HUDEP-2 (cell line): ENCODE measurements at regions not wholly inside any gene's neighbourhood (a gene's known extent, or its start where the extent isn't known, plus 50 kb on each side); places are given as distances from the start of the nearest gene placed in this dataset.
"Not testable (repeated sequence)": the region's sequence is repeated elsewhere in the genome, so short reads cannot be mapped to it uniquely, and the experiment has no call there.

Experiments
- DNase-seq, 76 experiments: peaks; one replicate each; lab custom pipeline; 2025; ENCODE audit not compliant: unreplicated experiment in 76 of 76; lab: John Stamatoyannopoulos, UW

DNA sequence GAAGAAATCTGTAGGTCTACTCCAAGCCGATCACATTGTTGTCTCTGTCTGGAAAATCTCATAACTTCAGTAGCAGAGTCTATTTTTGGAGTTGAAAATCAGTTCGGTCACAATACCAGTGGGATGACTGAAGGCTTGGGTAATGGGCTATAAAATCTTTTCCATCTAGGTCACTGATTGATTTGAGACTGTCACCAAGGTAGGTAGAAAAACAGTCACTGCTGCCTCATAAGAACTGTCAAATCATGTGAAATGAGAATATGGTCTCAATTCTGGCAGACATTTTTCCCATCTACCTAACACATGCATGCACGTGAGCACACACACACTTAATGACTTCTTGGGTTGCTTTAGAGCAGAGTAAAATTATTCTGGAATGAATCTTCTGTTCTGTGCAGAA lies 1162.8 kb upstream of the CITED2 start:
- DNase-seq = no peak

DNA sequence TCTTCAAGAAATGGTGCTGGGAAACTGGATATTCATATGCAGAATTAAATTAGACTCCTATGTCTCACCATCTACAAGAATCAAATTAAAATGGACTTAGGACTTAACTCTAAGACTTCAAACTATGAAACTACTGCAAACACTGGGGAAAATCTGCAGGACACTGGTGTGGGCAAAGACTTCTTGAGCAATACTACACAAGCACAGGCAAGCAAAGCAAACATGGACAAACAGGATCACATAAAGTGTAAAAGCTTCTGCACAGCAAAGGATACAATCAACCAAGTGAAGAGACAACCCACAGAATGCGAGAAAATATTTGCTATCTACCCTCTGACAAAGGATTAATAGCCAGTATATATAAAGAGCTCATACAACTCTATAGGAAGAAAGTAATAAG lies 1161.1 kb upstream of the CITED2 start:
- DNase-seq = no peak

DNA sequence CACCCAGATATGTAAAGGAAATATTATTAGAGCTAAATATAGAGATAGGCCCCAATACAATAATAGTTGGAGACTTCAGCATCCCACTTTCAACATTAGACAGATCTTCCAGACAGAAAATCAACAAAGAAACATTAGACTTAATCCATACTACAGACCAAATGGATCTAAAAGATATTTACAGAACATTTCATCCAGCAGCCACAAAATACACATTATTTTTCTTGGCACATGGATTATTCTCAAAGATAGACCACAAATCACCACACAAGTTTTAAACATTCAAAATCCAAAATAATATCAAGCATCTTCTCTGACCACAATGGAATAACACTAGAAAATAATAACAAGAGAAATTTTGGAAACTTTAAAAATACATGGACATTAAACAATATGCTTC lies 1159.1 kb upstream of the CITED2 start:
- no peak for DNase-seq

DNA sequence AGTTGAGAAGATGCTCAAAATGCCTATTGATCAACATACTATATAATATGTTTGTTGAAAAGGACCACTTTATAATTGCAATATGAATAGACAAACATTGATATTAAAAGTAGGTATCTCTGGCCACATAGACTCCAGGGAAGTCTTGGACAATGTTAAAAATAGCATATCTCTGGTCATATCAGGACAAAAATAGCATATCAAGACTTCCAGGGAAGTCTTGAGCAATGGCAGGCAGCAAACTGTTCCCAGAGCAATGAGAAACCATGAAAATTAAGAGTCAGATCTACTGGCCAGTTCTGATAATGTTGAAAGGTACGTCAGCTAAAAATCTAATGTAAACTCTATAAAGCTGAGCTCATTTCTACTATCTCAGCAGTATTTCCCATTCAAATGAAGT lies 1130.3 kb upstream of the CITED2 start:
- no peak for DNase-seq

DNA sequence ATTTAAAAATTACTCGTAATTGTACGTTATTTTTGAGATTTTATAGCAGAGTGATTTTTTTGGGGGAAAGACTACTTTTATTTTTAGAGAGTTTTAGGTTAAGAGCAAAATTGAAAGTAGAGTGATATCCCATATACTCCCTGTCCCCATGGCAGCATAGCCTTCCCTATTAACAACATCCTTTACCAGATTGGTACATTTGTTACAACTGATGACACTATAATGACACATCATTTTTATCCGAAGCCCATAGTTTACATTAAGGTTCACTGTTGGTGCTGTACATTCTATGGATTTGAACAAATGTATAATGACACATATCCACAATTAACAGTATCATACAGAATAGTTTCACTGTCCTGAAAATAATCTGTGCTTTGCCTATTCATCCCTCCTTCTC lies 1126.4 kb upstream of the CITED2 start:
- no peak for DNase-seq

DNA sequence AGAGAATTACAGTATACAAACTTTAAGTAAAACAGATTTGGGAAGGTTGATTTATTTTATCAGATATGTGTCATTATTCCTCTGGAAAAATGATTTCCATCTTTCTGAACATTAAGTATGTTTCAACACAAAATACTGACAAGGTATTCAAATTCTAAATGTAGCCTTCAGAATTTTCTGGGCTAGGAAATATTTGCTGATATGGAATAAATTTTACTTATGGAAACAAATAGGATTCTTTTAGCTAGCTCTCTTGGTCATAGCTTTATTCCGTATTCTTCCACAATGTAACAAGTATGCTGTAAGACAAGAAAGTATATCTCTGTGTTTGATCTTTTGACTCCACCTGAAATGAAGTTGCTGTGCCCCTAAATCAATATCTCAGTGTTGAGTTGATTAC lies 1125.2 kb upstream of the CITED2 start:
- DNase-seq = no peak

DNA sequence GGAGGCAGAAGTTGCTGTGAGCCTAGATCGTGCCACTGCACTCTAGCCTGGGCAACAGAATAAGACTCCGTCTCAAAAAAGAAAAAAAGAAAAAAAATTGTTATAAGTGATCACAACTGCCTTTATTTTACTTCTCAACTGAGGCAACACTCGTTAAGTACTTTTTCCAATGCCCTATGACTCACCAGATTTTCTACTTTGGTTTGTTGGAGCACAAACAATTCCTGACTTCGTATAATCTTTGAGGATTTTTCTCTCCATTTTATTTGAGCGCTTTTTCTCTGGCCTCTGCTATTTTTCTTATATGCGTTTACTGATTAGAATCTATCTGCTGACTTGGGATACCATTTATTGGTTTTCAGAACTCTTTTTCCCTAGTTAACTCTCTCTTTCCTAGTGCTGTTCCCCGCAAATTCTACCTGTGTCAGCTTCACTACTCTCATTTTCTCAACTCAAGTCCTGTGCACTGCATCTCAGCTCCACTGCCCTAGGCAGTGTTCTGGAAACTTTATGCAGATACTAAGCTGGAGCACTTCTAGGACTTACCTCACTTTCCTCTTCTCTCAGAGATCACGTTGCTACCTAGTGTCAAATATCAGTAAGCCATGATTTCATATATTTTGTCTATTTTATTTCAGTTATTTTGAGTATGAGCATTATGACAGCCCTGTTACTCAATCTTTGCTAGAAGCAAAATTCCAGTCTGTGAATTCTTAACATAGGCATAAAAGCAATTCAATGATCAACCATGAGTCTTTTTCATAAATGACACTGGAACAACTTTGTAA lies 1120.1 kb upstream of the CITED2 start:
- DNase-seq = no peak

DNA sequence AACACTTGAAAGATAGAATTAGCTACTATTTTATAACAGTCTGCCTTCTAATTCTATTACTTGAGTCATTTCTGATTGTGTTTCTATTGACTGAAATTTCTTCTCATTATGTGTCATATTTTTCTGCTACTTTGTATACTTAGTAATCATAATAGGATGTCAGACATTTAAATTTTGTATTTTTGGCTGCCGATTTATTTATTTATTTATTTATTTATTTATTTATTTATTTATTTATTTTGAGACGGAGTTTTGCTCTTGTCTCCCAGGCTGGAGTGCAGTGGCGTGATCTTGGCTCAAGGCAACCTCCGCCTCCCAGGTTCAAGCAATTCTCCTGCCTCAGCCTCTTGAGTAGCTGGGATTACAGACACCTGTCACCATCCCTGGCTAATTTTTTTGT lies 1119.0 kb upstream of the CITED2 start:
- DNase-seq = not testable (repeated sequence)

DNA sequence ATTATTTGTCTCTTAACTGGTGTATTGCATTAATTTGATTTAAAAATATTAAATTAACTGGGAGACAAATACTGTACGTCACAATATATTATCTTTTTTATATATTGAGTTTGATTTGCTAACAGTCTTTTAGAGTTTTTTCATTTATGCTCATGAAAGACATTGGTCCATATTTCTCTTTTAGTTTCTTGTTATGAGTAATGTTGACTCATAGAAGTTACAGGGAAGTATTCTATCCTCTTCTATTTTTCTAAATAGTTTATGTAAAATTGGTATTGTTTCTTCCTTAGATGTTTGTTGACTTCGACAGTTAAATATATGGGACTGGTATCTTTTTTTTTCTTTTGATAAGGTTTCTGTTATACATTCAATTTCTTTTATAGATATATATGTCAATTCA lies 1115.6 kb upstream of the CITED2 start:
- DNase-seq = no peak

DNA sequence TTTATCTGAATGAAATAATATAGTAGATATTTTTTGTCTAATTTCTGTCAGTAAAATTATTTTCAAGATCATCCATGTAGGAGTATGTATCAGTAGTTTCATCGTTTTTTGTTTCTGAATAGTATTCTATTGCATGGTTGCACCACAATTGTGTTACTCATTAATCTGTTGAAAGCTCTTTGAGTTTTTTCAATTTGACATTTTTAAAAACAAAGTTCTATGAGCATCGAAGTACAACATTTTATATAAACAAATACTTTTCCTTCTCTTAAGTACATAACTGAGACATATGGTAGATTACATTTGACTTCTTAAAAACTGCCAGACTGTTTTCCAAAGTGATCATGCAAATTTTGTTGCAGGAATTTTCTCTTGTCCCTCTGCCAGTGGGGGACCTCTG lies 1113.1 kb upstream of the CITED2 start:
- DNase-seq = no peak

DNA sequence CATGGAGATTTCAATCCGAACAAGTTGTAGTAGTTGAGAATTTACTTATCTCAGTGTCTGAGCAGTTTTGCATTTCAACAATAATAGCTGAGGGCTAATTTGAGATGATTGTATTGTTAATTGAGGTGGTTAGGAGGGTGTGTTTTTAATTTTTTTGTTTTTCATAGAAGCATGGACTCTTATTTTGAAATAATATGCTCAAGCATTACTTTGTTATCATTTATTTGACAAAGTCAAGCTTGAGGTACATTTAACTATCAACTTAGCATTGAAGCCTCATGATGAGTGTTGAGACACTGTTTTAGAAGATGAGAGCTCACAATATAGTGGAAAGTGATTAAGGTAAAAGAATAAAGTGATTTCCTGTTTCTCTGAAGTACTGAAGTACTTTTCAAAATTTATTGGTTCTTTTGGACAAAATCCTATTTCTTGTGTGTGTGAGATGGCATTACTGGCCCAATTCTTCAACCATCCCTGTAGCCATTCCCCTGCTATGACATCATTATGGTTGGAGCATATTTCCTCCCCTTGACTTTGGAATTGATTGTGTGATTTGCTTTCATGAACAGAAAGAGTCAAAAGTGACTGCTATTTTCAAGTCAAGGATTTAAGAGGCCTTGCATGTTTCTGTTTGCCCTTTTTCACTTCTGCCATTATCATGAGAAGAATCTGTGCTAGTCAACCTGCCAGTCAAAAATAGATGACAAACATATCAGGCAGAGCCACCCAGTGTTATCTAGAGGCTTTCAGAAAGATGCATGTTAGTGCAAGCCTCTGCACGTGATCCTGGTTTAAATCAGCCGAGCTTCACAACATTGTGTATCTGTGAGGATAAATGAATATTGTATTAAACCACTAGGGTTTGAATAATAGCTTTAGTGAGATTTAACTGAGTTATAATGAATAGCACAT lies 1112.3 kb upstream of the CITED2 start:
- peak in 8 of 76 experiments; percentile 16 to 67 (median 24) for DNase-seq

DNA sequence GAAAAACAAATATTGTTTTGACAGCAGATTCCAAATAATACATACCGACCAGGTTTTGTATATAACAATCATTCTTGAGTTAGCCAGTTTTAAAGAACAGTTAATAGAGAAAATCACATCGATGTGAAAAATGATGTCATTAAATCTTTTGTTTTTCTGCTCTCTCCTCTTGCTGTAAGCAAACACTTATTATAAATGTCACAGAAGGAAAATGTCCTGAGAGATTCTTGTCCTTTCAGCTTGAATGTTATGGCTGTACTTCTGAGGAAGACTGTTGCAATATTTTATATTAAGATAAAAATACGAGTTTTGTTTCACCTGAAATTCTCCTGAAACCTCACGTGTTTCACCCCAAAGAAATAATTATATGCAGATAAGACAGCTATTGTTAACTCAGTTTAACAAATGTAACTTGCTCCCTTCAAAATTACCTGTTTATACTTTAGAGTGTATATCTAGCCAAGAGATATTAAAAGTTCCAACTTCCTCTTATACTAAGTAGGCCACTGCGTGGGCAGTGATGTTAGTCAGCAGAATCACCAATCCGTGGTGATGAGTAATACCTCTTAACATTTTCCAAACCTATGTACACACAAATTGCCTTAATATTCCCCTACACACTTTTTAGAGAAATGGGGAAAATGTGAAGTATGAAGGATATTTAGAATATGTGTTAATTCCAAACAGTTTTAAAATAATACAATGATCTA lies 1111.4 kb upstream of the CITED2 start:
- DNase-seq = peak in 10 of 76 experiments; percentile 14 to 71 (median 46)

DNA sequence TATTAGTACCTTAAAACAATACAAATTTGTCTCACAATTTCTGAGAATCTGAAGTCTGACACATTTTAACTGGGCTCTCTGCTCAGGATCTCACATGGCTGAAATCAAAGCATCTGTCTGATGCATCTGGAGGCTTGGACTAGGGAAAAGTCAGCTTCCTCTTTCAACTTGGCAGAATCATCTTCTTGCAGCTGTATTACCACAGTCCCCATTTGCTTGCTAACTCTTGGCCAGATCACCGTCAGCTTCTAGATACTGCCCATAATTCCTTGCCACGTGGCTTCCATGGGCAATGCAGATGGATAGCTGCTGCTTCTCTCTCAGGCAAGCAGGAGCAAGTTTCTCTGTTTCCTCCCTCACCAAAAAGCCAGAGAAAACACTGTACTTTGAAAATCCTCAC lies 1106.4 kb upstream of the CITED2 start:
- no peak for DNase-seq

DNA sequence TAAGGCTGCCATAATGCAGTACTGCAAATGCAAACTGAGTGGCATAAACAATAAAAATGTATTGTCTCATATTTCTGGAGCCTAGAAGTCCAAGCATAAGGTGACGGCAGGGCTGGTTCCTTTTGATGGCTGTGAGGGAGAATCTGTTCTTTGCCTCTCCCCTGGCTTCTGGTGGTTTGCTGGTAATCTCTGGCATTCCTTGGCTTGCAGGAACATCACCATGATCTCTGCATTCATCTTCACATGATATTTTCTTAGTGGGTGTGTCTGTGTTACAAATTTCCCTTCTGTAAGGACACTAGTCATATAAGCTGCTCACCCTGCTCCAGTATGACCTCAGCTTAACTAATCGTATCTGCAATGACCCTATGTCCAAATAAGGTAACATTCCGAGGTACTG lies 1104.2 kb upstream of the CITED2 start:
- DNase-seq = no peak

DNA sequence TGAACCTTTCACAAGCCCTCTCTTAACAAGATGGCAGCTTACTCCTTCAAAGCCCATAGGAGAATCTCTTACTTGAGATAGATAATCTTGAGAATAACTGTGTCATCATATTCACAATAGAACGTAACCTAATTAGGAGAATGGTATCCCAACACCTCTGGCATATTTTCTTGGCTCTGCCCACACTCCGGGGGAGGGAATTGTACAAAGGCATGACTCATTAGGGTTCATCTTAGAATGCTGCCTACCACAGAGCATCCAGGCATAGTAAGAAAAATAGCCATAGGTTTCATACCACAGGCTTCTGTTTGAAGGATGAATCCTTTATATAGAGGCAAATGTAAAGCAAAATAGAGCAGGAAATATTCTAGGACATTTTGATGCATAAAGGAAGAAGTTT lies 1100.6 kb upstream of the CITED2 start:
- no peak for DNase-seq

DNA sequence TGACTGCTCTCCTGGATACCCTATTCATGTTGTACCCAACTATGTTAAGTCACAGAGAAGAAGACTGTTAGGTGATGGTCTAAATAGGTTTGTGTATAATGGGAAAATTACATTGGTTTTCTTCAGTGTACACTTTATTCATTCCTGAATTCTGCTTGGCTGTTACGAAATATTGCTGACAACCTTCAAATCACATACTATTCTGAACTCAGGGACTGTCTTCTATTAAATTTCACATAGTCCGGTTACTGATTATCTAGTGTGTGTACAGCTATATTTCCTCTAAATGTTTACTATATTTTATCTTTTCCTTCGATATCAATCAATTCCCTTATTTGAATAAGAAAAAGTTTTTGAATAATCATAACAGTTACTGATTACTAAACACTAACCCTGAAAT lies 1090.3 kb upstream of the CITED2 start:
- no peak for DNase-seq

DNA sequence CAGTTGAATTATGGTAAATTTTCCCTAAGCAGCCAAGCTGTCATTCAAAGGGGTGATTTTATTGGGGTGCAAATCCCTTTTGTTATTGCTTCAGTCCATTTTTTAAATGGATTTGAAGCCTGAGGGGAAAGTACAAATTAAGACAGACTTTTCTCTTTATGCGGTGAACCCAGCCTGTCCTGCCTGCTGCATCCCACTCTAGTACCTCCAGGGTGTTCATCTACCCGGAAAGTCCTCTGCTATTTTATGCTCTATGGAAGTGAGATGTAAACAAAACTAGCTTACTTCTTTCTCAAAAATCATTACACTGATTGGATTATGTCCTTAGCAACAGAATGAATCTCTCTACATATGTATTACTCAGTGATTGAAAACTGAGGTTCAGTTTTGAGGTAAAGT lies 1088.9 kb upstream of the CITED2 start:
- DNase-seq = no peak

DNA sequence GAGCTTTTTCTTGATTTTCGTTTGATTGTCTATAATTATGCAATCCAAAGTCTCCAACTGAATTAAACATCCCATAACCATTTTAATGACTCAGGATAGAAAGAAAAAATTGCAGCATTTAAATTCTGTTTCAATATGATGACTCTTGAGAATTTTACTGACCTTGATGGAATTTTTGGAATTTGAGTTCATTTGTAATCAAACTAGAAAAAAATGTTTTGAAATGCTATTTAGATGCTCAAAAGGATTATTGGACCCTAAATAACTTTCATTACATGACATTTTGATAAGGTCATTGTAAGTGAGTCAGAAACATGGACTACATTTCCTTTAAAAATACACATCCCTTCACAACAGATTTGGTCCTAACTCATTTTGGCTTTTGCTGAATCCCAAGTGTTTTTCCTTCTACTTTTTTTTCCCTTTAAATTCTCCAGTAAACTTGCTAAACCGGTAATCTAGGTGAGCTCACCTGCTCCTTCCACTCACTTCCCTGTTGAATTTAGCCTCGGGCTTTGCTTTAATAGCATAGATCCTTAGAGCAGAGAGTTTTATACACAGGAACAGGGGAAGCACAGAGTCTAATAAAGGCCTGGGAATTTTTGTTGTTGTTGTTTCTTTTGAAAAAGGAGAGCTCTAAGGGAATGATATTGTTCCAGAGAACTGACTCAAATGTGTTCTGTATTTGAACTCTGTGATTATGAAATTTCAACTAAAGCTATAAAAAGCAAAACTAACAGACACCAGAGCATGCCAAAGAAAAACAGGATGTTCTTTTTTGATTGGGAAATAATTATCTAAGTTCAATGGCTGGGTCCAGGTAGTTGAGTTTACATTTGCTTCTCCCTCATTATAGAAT lies 1088.2 kb upstream of the CITED2 start:
- DNase-seq = no peak

DNA sequence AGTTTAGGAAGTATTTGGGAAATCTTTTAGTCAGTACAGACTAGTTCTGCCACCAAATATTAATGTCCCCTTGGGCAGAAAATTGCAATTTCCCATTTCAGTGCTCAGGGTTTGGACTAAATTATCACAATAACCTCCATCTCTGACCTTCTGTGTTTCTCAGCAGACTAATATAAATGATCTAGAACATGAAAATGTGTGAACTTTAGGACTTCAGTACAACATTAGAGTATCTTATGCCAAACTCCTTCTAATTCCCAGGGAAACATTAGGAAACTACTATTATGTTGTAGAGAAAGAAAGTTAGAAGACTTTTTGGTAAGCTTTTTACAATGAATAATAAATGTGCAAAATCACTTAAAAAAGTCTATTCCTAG lies 1087.6 kb upstream of the CITED2 start:
- no peak for DNase-seq

DNA sequence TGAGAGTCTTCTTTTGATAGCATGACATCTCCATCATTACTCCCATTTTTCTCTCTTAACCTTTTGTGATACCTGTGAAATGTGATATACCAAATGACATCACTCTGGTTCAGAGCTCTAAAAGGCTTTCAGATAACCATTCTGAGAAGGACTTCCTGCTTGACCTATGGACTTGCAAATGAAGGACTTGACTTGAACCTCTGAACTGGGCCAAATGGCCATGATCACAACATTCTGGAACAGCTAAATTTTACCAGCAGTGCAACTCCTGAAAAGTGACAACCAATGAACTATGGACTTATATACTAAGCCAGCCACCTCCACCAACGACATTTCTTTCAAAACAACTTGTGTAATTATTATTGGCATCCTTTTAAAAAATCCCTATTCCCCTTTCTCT lies 1085.8 kb upstream of the CITED2 start:
- no peak for DNase-seq
